GM23338 (cell line): ENCODE measurements at regions not wholly inside any gene's neighbourhood (a gene's known extent, or its start where the extent isn't known, plus 50 kb on each side); places are given as distances from the start of the nearest gene placed in this dataset.

ENCODE experiments used
- ATAC-seq: fragments of 200-7000 bp; cut with Tn5 transposase; 3 replicates; pipeline ENCODE4 v1.9.1; 2020
- DNase-seq: peaks from one replicate; pipeline ENCODE4 v3.0.0-alpha.2; 2015; ENCODE audit warnings: low spot score
- H2AFZ ChIP-seq: fragments of 200-600 bp; sonication (generic); 2 replicates; pipeline ENCODE4 v1.8.0; 2016; ENCODE audit warnings: antibody characterized with exemption, mild to moderate bottlenecking, moderate library complexity
- H3F3A ChIP-seq: fragments of 200-600 bp; sonication (generic); replicated peaks from 2 replicates; pipeline ENCODE4 v1.8.0; 2017; ENCODE audit warnings: antibody characterized with exemption, mixed run types, low read depth
- H3K27ac ChIP-seq: fragments of 200-600 bp; sonication (generic); 2 replicates; pipeline ENCODE4 v1.6.1; 2016; ENCODE audit warnings: low read depth
- H3K27me3 ChIP-seq: fragments of 200-600 bp; sonication (generic); 2 replicates; pipeline ENCODE4 v1.8.0; 2016; ENCODE audit warnings: mild to moderate bottlenecking, mixed run types, moderate library complexity; ENCODE audit not compliant: insufficient read depth
- H3K36me3 ChIP-seq: fragments of 200-600 bp; sonication (generic); 2 replicates; pipeline ENCODE4 v1.8.0; 2016; ENCODE audit warnings: mild to moderate bottlenecking; ENCODE audit not compliant: insufficient read depth
- H3K4me1 ChIP-seq: fragments of 200-600 bp; sonication (generic); 2 replicates; pipeline ENCODE4 v1.8.0; 2016; ENCODE audit warnings: mild to moderate bottlenecking, moderate library complexity; ENCODE audit not compliant: insufficient read depth
- H3K4me2 ChIP-seq: fragments of 200-600 bp; sonication (generic); 2 replicates; pipeline ENCODE4 v1.7.1; 2017; ENCODE audit warnings: mixed run types
- H3K4me3 ChIP-seq: fragments of 200-600 bp; sonication (generic); 2 replicates; pipeline ENCODE4 v1.6.1; 2016; ENCODE audit warnings: mixed run types
- H3K79me2 ChIP-seq: fragments of 200-600 bp; sonication (generic); replicated peaks from 2 replicates; pipeline ENCODE4 v1.8.0; 2017; ENCODE audit warnings: mild to moderate bottlenecking; ENCODE audit not compliant: insufficient read depth
- H3K9me2 ChIP-seq: fragments of 200-600 bp; sonication (generic); 2 replicates; pipeline ENCODE4 v1.8.0; 2017; ENCODE audit not compliant: insufficient read depth
- H4K20me1 ChIP-seq: fragments of 200-600 bp; sonication (generic); replicated peaks from 2 replicates; pipeline ENCODE4 v1.8.0; 2017; ENCODE audit warnings: mild to moderate bottlenecking; ENCODE audit not compliant: insufficient read depth
- H3K27ac Mint-ChIP-seq: 2 replicates; pipeline ENCODE4 v1.8.0; 2020; ENCODE audit warnings: inconsistent platforms, mild to moderate bottlenecking, moderate library complexity, mixed read lengths
- H3K27me3 Mint-ChIP-seq: 3 replicates; pipeline ENCODE4 v1.8.0; 2022; ENCODE audit warnings: low read depth, mild to moderate bottlenecking, moderate library complexity, mixed read lengths, inconsistent platforms; ENCODE audit not compliant: insufficient read depth, poor library complexity
- H3K36me3 Mint-ChIP-seq: 3 replicates; pipeline ENCODE4 v1.8.0; 2021; ENCODE audit warnings: low read depth, mild to moderate bottlenecking, inconsistent platforms, moderate library complexity, mixed read lengths
- H3K4me1 Mint-ChIP-seq: 3 replicates; pipeline ENCODE4 v1.8.0; 2020; ENCODE audit warnings: mild to moderate bottlenecking, inconsistent platforms, mixed read lengths
- H3K4me3 Mint-ChIP-seq: 3 replicates; pipeline ENCODE4 v1.8.0; 2021; ENCODE audit warnings: moderate library complexity, mild to moderate bottlenecking, inconsistent platforms, mixed read lengths
- H3K9me3 Mint-ChIP-seq: 3 replicates; pipeline ENCODE4 v1.8.0; 2020; ENCODE audit warnings: moderate library complexity, mild to moderate bottlenecking, inconsistent platforms, mixed read lengths
- CREB1 ChIP-seq: fragments of 250-450 bp; sonication (Bioruptor Pico); IDR thresholded peaks from 2 replicates; pipeline ENCODE4 v1.5.0; 2020; ENCODE audit warnings: low read depth, mild to moderate bottlenecking, moderate library complexity
- JUNB ChIP-seq: IDR thresholded peaks from one replicate; pipeline ENCODE4 v1.6.1; 2016; ENCODE audit warnings: antibody characterized with exemption; ENCODE audit not compliant: unreplicated experiment
- ZNF114 ChIP-seq: fragments of 250-450 bp; sonication (Bioruptor Pico); IDR thresholded peaks from 2 replicates; pipeline ENCODE4 v1.5.0; 2020; ENCODE audit warnings: mild to moderate bottlenecking, moderate library complexity
- ZNF331 ChIP-seq: fragments of 250-450 bp; sonication (Bioruptor Pico); IDR thresholded peaks from 2 replicates; pipeline ENCODE4 v1.5.0; 2020; ENCODE audit warnings: low read depth, mild to moderate bottlenecking, moderate library complexity
- TF ChIP-seq, protein P1 (sequence below), 2 experiments: fragments of 200-600 bp in 1 of 2; sonication (generic) in 1 of 2; conservative IDR thresholded peaks; 2 replicates each; pipeline versions ENCODE4 v1.5.1 to v1.6.1; 2016 to 2017; ENCODE audit warnings: antibody characterized with exemption in 2 of 2, low read depth in 2 of 2, mild to moderate bottlenecking in 2 of 2, moderate library complexity in 1 of 2
- TF ChIP-seq, protein P2 (sequence below): fragments of 250-450 bp; sonication (Bioruptor Pico); IDR thresholded peaks from 2 replicates; pipeline ENCODE4 v1.5.0; 2020; ENCODE audit warnings: mild to moderate bottlenecking, moderate library complexity

DNA sequence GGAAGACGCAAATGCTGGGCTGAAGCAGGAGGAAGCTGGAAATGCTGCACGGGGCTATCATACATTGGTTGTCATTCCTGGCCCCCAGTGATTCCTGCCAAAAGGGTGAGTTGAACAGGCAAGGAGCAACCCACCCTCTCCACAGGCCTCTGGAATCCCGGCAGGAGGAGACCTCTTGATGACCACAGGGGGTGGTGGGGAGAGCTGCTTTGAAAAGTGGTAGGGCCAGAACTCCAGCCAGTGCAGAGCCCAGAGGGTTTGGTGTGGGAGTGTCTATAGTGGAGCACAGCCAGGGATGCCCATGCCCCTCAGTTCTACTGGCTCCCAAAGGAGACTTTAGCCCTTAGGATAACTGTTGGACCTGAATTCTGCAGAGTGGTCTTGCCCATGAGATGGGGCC is 89.2 kb downstream of the SAMD9 start:
- H3K4me2 ChIP-seq = no peak overlapping the region
- peaks cover 12% of the 10 kb centered on the region; the same call in 2 of the 3 replicates for H3K9me3 Mint-ChIP-seq
- H3K27ac ChIP-seq = no peak overlapping the region
- no peaks in the 10 kb centered on the region for H3K4me1 ChIP-seq
- H3K27me3 Mint-ChIP-seq = peaks cover 2% of the 10 kb centered on the region
- H3K27ac Mint-ChIP-seq = no peak overlapping the region
- no peaks in the 10 kb centered on the region for H3K36me3 ChIP-seq
- no peaks in the 10 kb centered on the region for H4K20me1 ChIP-seq
- H2AFZ ChIP-seq = no peak overlapping the region
- no peaks in the 10 kb centered on the region for H3K27me3 ChIP-seq
- no peaks in the 10 kb centered on the region for H3F3A ChIP-seq
- no peaks in the 10 kb centered on the region; the same call in 1 of the 2 replicates for H3K9me2 ChIP-seq
- H3K79me2 ChIP-seq = no peaks in the 10 kb centered on the region
- no peak overlapping the region for H3K4me3 Mint-ChIP-seq
- no peaks in the 10 kb centered on the region for H3K4me1 Mint-ChIP-seq
- TF ChIP-seq, protein P1, sequence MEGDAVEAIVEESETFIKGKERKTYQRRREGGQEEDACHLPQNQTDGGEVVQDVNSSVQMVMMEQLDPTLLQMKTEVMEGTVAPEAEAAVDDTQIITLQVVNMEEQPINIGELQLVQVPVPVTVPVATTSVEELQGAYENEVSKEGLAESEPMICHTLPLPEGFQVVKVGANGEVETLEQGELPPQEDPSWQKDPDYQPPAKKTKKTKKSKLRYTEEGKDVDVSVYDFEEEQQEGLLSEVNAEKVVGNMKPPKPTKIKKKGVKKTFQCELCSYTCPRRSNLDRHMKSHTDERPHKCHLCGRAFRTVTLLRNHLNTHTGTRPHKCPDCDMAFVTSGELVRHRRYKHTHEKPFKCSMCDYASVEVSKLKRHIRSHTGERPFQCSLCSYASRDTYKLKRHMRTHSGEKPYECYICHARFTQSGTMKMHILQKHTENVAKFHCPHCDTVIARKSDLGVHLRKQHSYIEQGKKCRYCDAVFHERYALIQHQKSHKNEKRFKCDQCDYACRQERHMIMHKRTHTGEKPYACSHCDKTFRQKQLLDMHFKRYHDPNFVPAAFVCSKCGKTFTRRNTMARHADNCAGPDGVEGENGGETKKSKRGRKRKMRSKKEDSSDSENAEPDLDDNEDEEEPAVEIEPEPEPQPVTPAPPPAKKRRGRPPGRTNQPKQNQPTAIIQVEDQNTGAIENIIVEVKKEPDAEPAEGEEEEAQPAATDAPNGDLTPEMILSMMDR (conservative IDR thresholded peaks at IDR 0.05; ENCODE audit: low read depth in 2 of 2) = no peak
- TF ChIP-seq ZNF114 (CRISPR knock-in tag) (no peak), CREB1 (CRISPR knock-in tag) (no peak), ZNF331 (CRISPR knock-in tag) (no peak), JUNB (no peak)
- no peak for ATAC-seq
- no peak overlapping the region for H3K4me3 ChIP-seq
- H3K36me3 Mint-ChIP-seq = no peaks in the 10 kb centered on the region
- DNase-seq = no peak

DNA sequence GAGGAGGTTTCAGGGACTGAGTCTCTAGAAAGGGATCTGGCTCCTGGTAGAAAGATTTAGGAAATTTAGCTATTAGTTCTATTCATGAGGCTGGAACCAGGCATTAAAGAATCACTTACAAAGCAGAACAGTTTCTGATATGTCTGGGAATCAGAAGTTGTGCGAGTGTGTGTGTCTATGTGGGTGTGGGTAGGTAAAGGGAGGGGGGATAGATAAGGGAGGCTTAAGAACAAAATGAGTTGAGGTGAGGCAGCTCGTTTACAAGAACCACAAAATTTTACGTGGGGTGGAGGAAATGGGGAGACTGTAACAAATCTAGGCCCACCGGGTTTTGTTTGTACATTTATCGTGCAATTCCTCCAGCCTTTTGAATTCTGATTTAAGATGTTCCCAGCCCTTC is 90.7 kb downstream of the SAMD9 start:
- Histone ChIP-seq H3K4me2 (no peak overlapping the region), H4K20me1 (no peaks in the 10 kb centered on the region), H3K27ac (no peak overlapping the region), H3K9me2 (no peaks in the 10 kb centered on the region), H3F3A (no peaks in the 10 kb centered on the region), H3K4me1 (no peaks in the 10 kb centered on the region), H3K4me3 (no peak overlapping the region), H3K79me2 (no peaks in the 10 kb centered on the region), H3K36me3 (no peaks in the 10 kb centered on the region), H2AFZ (no peak overlapping the region), H3K27me3 (no peaks in the 10 kb centered on the region)
- peaks cover 14% of the 10 kb centered on the region; the same call in 2 of the 3 replicates for H3K9me3 Mint-ChIP-seq
- peaks cover 2% of the 10 kb centered on the region for H3K27me3 Mint-ChIP-seq
- ATAC-seq (no peak), DNase-seq (no peak)
- TF ChIP-seq, protein P1 (conservative IDR thresholded peaks at IDR 0.05; ENCODE audit: low read depth in 2 of 2) = no peak
- TF ChIP-seq, protein P2, sequence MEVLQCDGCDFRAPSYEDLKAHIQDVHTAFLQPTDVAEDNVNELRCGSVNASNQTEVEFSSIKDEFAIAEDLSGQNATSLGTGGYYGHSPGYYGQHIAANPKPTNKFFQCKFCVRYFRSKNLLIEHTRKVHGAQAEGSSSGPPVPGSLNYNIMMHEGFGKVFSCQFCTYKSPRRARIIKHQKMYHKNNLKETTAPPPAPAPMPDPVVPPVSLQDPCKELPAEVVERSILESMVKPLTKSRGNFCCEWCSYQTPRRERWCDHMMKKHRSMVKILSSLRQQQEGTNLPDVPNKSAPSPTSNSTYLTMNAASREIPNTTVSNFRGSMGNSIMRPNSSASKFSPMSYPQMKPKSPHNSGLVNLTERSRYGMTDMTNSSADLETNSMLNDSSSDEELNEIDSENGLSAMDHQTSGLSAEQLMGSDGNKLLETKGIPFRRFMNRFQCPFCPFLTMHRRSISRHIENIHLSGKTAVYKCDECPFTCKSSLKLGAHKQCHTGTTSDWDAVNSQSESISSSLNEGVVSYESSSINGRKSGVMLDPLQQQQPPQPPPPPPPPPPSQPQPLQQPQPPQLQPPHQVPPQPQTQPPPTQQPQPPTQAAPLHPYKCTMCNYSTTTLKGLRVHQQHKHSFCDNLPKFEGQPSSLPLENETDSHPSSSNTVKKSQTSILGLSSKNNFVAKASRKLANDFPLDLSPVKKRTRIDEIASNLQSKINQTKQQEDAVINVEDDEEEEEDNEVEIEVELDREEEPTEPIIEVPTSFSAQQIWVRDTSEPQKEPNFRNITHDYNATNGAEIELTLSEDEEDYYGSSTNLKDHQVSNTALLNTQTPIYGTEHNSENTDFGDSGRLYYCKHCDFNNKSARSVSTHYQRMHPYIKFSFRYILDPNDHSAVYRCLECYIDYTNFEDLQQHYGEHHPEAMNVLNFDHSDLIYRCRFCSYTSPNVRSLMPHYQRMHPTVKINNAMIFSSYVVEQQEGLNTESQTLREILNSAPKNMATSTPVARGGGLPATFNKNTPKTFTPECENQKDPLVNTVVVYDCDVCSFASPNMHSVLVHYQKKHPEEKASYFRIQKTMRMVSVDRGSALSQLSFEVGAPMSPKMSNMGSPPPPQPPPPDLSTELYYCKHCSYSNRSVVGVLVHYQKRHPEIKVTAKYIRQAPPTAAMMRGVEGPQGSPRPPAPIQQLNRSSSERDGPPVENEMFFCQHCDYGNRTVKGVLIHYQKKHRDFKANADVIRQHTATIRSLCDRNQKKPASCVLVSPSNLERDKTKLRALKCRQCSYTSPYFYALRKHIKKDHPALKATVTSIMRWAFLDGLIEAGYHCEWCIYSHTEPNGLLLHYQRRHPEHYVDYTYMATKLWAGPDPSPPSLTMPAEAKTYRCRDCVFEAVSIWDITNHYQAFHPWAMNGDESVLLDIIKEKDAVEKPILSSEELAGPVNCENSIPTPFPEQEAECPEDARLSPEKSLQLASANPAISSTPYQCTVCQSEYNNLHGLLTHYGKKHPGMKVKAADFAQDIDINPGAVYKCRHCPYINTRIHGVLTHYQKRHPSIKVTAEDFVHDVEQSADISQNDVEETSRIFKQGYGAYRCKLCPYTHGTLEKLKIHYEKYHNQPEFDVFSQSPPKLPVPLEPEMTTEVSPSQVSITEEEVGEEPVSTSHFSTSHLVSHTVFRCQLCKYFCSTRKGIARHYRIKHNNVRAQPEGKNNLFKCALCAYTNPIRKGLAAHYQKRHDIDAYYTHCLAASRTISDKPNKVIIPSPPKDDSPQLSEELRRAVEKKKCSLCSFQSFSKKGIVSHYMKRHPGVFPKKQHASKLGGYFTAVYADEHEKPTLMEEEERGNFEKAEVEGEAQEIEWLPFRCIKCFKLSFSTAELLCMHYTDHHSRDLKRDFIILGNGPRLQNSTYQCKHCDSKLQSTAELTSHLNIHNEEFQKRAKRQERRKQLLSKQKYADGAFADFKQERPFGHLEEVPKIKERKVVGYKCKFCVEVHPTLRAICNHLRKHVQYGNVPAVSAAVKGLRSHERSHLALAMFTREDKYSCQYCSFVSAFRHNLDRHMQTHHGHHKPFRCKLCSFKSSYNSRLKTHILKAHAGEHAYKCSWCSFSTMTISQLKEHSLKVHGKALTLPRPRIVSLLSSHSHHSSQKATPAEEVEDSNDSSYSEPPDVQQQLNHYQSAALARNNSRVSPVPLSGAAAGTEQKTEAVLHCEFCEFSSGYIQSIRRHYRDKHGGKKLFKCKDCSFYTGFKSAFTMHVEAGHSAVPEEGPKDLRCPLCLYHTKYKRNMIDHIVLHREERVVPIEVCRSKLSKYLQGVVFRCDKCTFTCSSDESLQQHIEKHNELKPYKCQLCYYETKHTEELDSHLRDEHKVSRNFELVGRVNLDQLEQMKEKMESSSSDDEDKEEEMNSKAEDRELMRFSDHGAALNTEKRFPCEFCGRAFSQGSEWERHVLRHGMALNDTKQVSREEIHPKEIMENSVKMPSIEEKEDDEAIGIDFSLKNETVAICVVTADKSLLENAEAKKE (CRISPR knock-in tag) = no peak
- TF ChIP-seq CREB1 (CRISPR knock-in tag) (no peak), ZNF114 (CRISPR knock-in tag) (no peak)
- H3K4me1 Mint-ChIP-seq = no peaks in the 10 kb centered on the region
- peaks cover 4% of the 10 kb centered on the region; the same call in 1 of the 3 replicates for H3K36me3 Mint-ChIP-seq
- no peak overlapping the region; the same call in 1 of the 2 replicates for H3K27ac Mint-ChIP-seq
- no peak overlapping the region for H3K4me3 Mint-ChIP-seq
